ENCODE measurements at regions not wholly inside any gene's neighbourhood (a gene's known extent, or its start where the extent isn't known, plus 50 kb on each side); places are given as distances from the start of the nearest gene placed in this dataset.

- Histone ChIP-seq H3K9ac (ENCODE audit: low read length) (no peak overlapping the region), H2AFZ (ENCODE audit: insufficient read depth, low read depth, low read length, poor library complexity, severe bottlenecking) (no peak overlapping the region), H3K79me2 (ENCODE audit: control insufficient read depth, insufficient read depth, low read length) (no peaks in the 10 kb centered on the region), H4K20me1 (ENCODE audit: control insufficient read depth, insufficient read depth, low read length, poor library complexity, severe bottlenecking) (no peaks in the 10 kb centered on the region), H3K36me3 (replicated peaks in 1 of 2; ENCODE audit: control extremely low read depth in 1 of 2, control insufficient read depth in 1 of 2, extremely low read depth in 1 of 2, insufficient read depth in 2 of 2, low read length in 1 of 2) (no peaks in the 10 kb centered on the region), H3K9me3 (ENCODE audit: control extremely low read depth in 1 of 3, control insufficient read depth in 2 of 3, insufficient read depth in 1 of 3, low read length in 2 of 3) (no peaks in the 10 kb centered on the region), H3K27me3 (replicated peaks in 1 of 4; ENCODE audit: control extremely low read depth in 1 of 4, control insufficient read depth in 3 of 4, insufficient read depth in 4 of 4, low read length in 3 of 4) (peaks cover 0 to 2% (median 0%) of the 10 kb centered on the region in 4 experiments), H3K4me1 (ENCODE audit: control insufficient read depth in 2 of 2, insufficient read depth in 2 of 2, low read length in 2 of 2) (no peaks in the 10 kb centered on the region), H3K4me2 (replicated peaks; ENCODE audit: low read depth, low read length, poor library complexity, severe bottlenecking) (no peak overlapping the region), H3K4me3 (ENCODE audit: control extremely low read depth in 1 of 5, extremely low read depth in 1 of 5, insufficient read depth in 1 of 5, low read depth in 2 of 5, low read length in 4 of 5) (no peak overlapping the region), H3K27ac (ENCODE audit: low read length in 2 of 2) (no peak overlapping the region)
- intact Hi-C loops (cut with micrococcal nuclease) = no loop called here
- ChIA-PET CTCF (no interaction called here), POLR2A (no interaction called here)
- DNase-seq = no peak
- no peak overlapping the region for H3K4me3 Mint-ChIP-seq
- TF ChIP-seq EZH2 (IDR thresholded peaks at IDR 0.05; ENCODE audit: borderline replicate concordance, insufficient read depth, low read depth, low read length, poor library complexity, severe bottlenecking) (no peak), CTCF (IDR thresholded peaks at IDR 0.05) (no peak)
- WGBS (ENCODE audit: insufficient coverage) = 95% methylated on average over 4 of the region's 4 CpGs
- no peaks in the 10 kb centered on the region for H3K4me1 Mint-ChIP-seq
- ATAC-seq (ENCODE audit: low read depth) = no peak
- H3K9me3 Mint-ChIP-seq (ENCODE audit: insufficient read depth) = no peaks in the 10 kb centered on the region
- H3K27ac Mint-ChIP-seq = no peak overlapping the region
- peaks cover 3% of the 10 kb centered on the region for H3K27me3 Mint-ChIP-seq
Observed at GRCh38 chr6:21312118-21312517, 281.4 kb upstream of the SOX4 start.

- POLR2A ChIA-PET = no interaction called here
Observed at GRCh38 chr6:21317642-21318041, 275.9 kb upstream of the SOX4 start.

More at GRCh38 chr6:21317642-21318041, 275.9 kb upstream of the SOX4 start:
- no peak overlapping the region for H3K4me3 Mint-ChIP-seq
- Histone ChIP-seq H3K36me3 (replicated peaks in 1 of 2; ENCODE audit: control extremely low read depth in 1 of 2, control insufficient read depth in 1 of 2, extremely low read depth in 1 of 2, insufficient read depth in 2 of 2, low read length in 1 of 2) (no peaks in the 10 kb centered on the region), H3K9me3 (ENCODE audit: control extremely low read depth in 1 of 3, control insufficient read depth in 2 of 3, insufficient read depth in 1 of 3, low read length in 2 of 3) (no peaks in the 10 kb centered on the region), H2AFZ (ENCODE audit: insufficient read depth, low read depth, low read length, poor library complexity, severe bottlenecking) (no peak overlapping the region), H4K20me1 (ENCODE audit: control insufficient read depth, insufficient read depth, low read length, poor library complexity, severe bottlenecking) (no peaks in the 10 kb centered on the region), H3K4me1 (ENCODE audit: control insufficient read depth in 2 of 2, insufficient read depth in 2 of 2, low read length in 2 of 2) (no peaks in the 10 kb centered on the region), H3K4me3 (ENCODE audit: control extremely low read depth in 1 of 5, extremely low read depth in 1 of 5, insufficient read depth in 1 of 5, low read depth in 2 of 5, low read length in 4 of 5) (no peak overlapping the region), H3K27ac (ENCODE audit: low read length in 2 of 2) (no peak overlapping the region), H3K9ac (ENCODE audit: low read length) (no peak overlapping the region), H3K4me2 (replicated peaks; ENCODE audit: low read depth, low read length, poor library complexity, severe bottlenecking) (no peak overlapping the region), H3K27me3 (replicated peaks in 1 of 4; ENCODE audit: control extremely low read depth in 1 of 4, control insufficient read depth in 3 of 4, insufficient read depth in 4 of 4, low read length in 3 of 4) (no peaks in the 10 kb centered on the region), H3K79me2 (ENCODE audit: control insufficient read depth, insufficient read depth, low read length) (no peaks in the 10 kb centered on the region)
- no peak overlapping the region for H3K27ac Mint-ChIP-seq
- TF ChIP-seq EZH2 (IDR thresholded peaks at IDR 0.05; ENCODE audit: borderline replicate concordance, insufficient read depth, low read depth, low read length, poor library complexity, severe bottlenecking) (no peak), CTCF (IDR thresholded peaks at IDR 0.05) (no peak)
- WGBS (ENCODE audit: insufficient coverage) = 96% methylated on average over 12 of the region's 12 CpGs
- H3K27me3 Mint-ChIP-seq = no peaks in the 10 kb centered on the region
- DNase-seq (no peak), ATAC-seq (ENCODE audit: low read depth) (no peak)
- peaks cover 6% of the 10 kb centered on the region for H3K9me3 Mint-ChIP-seq (ENCODE audit: insufficient read depth)
- no peaks in the 10 kb centered on the region for H3K4me1 Mint-ChIP-seq
- intact Hi-C loops (cut with micrococcal nuclease) = no loop called here
- CTCF ChIA-PET = no interaction called here

All from B cell (primary cell).